HT1080 (cell line): ENCODE measurements at regions not wholly inside any gene's neighbourhood (a gene's known extent, or its start where the extent isn't known, plus 50 kb on each side); places are given as distances from the start of the nearest gene placed in this dataset.
"Not testable (repeated sequence)": the region's sequence is repeated elsewhere in the genome, so short reads cannot be mapped to it uniquely, and the experiment has no call there.

ENCODE experiments used
- DNase-seq: peaks from one replicate; pipeline ENCODE4 v3.0.0-alpha.2; 2015; ENCODE audit warnings: low read depth

DNA sequence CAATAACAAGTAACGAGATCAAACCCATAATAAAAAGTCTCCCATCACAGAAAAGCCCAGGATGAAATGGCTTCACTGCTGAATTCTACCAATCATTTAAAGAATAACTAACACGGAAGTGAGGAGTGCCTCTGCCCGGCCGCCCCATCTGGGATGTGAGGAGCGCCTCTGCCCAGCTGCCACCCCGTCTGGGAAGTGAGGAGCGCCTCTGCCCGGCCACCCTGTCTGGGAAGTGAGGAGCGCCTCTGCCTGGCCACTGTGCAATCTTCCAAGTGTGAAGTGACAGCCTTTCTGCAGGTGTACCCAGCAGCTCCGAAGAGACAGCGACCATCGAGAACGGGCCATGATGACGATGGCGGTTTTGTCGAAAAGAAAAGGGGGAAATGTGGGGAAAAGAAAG lies 528.8 kb upstream of the GRIA3 start:
- not testable (repeated sequence) for DNase-seq

GRCh38 chrX:122666601-122667000 lies 517.5 kb upstream of the GRIA3 start:
- DNase-seq: no peak

GRCh38 chrX:122667667-122668066 lies 516.4 kb upstream of the GRIA3 start:
- no peak for DNase-seq

DNA sequence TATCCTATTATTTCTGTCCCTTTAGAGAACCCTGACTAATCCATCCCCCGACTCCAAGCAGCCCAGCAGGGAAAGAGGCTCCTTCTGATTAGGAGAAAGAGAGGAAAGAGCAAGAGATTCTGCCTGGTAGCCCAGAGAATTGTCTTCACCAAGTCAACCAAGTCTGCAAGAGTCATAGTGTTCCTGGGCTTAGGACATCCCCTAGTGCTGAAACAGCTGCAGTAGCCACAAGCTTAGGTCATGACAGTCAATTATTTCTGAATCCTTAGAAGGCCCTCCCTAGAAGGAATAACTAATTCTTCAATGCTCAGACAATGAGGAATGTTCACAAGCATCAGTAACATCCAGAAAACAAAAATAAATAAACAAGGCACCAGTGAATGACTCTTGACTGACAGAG lies 480.3 kb upstream of the GRIA3 start:
- no peak for DNase-seq

- no peak for DNase-seq
These were observed 444.3 kb upstream of the GRIA3 start for GRCh38 chrX:122739770-122740169.

GRCh38 chrX:122770581-122770980 lies 413.5 kb upstream of the GRIA3 start:
- DNase-seq: no peak

GRCh38 chrX:122771933-122772332 lies 412.1 kb upstream of the GRIA3 start:
- DNase-seq: no peak

- DNase-seq: no peak
These were observed 406.3 kb upstream of the GRIA3 start for GRCh38 chrX:122777766-122778165.

DNA sequence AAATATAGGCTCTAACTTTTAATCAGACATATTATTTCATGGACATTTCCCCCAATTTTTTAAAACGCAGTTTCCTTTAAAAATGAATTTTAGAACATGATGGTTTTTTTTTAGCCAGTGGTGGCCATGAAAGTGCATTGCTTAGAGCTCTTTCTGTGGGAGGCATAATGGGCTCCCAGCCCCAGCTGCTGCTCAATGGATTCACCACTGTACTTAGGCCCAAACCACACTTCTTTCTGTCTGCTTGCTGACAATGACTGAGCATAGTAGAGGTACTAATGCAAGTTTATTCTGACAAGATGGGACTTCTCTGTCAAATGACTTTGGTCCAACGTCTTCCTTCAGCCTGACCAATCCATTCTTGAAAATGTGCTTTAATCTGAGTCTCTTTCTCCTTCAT lies 400.2 kb upstream of the GRIA3 start:
- no peak for DNase-seq

DNA sequence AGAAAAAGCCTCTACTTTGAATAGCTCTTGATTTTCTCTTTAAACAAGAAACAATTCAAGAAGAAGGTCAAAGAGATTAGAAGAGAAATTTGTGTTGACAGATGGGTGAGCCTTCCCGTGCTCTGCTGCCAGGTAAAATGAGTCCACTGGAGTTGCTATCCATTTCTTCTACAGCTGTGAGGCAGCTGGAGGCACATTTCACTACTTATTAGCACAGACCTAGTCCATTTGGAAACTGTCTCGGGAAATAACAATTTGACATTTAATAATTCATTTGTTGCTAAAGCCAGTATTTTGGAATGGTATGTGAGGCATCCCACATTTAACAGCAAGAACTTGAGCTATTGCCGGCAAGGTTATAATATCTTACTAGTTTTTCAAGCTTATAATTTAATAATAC lies 396.8 kb upstream of the GRIA3 start:
- DNase-seq: no peak

DNA sequence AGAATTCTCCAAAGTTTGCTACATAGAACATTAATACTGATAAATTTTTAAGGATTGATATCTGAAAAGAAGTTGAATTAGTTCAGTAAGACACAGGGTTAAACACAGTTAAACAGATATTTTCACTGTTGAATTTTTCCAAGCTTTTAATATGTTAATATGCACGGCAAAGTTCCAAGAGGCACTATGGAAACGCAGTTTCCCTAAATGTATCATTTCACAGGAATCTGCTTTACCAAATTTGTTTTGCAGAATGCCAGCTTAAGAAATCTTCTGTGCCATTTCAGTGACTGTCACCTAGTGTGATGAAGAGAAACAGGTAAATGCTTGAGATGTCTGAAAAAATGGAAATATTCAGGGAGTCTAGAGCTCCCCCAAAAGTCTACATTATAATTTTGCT lies 395.9 kb upstream of the GRIA3 start:
- DNase-seq: no peak

DNA sequence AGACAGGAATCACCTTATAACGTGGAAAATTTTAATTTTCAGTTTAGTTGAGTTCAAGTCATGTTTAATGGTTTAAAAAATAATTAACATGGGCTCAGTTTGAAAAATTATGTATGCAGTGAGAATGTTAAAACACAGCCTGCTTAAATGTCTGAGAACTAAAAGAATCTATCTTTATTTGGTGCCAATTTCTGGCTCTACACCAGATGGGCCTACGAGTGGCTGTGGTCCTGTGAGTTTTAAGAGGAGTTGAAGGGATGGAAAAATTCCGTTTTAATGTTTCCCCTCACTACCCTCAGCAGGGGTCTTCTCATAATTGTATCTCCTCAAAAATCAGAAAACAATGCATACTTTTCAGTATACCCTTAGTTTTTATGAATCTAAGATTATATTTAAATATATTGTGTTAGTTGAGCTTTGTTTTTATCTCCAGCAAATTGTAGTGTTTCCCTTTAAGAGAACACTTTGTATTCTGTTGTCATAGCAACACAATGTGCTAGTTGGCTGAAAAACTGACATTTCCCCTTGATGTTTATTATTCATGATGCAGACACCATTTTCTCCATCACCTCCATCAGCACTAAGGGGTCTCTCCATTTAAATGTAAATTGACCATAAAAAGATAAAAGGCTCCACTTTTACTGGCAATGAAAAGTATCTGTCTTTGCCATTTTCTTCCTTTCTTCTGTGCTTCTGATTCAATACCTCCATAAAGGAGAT lies 393.5 kb upstream of the GRIA3 start:
- DNase-seq: no peak

DNA sequence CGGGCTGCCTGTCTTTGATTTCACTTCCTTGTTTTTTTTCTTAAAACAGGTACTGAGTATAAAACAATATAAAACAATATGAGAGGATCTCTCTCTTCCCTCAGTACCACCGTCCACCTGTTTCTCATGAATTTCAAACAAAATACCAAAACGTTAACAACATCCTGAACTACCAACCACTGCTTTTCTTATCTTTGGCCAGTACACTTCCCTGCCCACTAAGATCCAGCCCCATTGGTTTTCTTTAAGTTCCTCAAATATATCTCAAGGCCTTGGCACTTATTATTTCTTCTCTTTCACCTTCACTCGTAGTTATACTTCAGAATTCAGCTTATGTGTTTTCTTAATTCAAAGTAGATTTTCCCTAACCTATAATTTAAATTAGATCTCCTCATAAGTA lies 370.2 kb upstream of the GRIA3 start:
- no peak for DNase-seq

GRCh38 chrX:122816288-122816687 lies 367.8 kb upstream of the GRIA3 start:
- DNase-seq: no peak

GRCh38 chrX:122817321-122817955 lies 366.6 kb upstream of the GRIA3 start:
- no peak for DNase-seq

DNA sequence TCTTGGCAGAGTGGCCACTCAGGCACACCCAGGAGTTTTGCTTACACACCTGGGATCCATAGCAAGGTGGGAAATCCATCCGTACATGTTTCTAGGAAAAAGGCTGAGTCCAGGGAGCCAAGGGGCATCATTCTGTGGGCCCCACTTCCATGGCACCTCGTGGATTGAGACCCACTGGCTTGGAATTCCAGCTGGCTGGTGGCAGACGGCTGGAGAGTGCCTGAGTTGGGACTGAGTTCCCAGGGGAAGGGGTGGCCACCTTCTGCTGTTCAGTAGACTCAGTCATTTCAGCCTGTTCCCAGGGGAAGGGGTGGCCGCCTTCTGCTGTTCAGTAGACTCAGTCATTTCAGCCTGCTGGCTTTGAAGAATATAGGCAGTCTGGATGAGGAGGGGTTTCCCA lies 366.0 kb upstream of the GRIA3 start:
- DNase-seq: no peak

DNA sequence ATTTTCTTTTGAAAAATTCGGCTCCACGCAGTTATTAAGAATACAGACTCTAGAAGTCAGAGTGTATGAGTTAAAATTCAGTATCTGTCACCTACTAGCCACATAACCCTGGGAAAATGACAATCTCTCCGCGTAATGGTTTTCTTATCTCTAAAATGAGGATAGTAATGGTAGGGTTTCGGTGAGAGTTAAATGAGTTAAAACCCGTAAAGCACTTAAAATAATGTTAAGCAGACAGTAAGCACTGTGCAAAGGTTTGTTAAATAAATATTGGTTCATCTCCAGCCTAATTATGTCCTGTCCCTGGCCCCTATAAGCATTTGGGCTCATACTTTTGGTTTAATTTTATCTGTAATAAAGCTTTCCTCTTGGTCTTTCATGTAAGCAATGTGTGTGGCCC lies 350.8 kb upstream of the GRIA3 start:
- DNase-seq: no peak

- DNase-seq: no peak
These were observed 348.2 kb upstream of the GRIA3 start for GRCh38 chrX:122835886-122836285.

GRCh38 chrX:122850326-122850725 lies 333.8 kb upstream of the GRIA3 start:
- peak; percentile 9 for DNase-seq

DNA sequence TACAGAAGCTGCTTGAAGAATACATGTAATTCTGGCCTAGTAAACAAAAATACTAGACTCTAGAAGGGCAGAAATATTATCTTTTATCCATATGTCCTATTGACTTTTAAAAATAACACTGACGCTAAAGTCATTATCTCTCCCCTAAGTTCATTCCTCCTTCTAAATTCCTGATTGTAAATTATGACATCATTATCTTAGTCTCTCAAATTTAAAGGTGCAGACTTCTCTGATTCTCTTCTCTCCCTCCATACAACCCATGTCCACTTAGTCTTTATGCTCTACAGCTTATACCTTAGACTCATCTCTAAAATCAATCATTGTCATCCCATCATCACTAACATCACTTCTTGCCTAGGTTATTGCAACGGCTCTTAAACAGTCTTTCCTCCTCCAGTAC lies 327.9 kb upstream of the GRIA3 start:
- no peak for DNase-seq

- DNase-seq: no peak
These were observed 326.3 kb upstream of the GRIA3 start for GRCh38 chrX:122857734-122858133.

- DNase-seq: no peak
These were observed 321.0 kb upstream of the GRIA3 start for GRCh38 chrX:122863067-122863466.

DNA sequence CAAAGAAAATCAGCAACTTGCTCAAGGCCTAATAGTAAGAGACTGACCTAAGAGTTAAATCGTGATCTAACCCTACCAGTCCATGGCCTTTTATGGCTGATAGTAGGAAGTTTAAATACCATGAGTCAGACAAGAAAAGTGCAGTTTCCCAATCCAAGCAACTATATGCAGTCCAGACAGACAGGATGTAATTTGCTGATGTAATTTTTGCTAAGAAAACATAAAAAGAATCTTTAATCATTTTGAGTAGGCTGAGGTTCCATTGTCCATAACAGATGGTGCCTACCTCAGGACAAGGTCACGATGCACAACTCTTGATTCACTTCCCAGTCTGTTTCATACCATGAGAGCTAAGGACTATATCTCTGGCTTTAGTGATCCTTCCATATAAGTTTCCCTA lies 317.5 kb upstream of the GRIA3 start:
- DNase-seq: peak; percentile 56
